WERI-Rb-1 (cell line): ENCODE measurements at regions not wholly inside any gene's neighbourhood (a gene's known extent, or its start where the extent isn't known, plus 50 kb on each side); places are given as distances from the start of the nearest gene placed in this dataset.

Source experiments
- DNase-seq: peaks from one replicate; pipeline ENCODE4 v3.0.0-alpha.2; 2020
- H3K27ac ChIP-seq: fragments of 250-450 bp; sonication (Bioruptor Pico); 2 replicates; pipeline ENCODE4 v1.5.1; 2020; ENCODE audit warnings: mild to moderate bottlenecking, moderate library complexity
- H3K27me3 ChIP-seq: fragments of 250-450 bp; sonication (Bioruptor Pico); 2 replicates; pipeline ENCODE4 v1.5.1; 2021; ENCODE audit warnings: mild to moderate bottlenecking, low read depth, moderate library complexity; ENCODE audit not compliant: insufficient read depth, severe bottlenecking
- H3K36me3 ChIP-seq: fragments of 250-450 bp; sonication (Bioruptor Pico); 2 replicates; pipeline ENCODE4 v1.5.1; 2020; ENCODE audit warnings: mild to moderate bottlenecking, moderate library complexity
- H3K4me3 ChIP-seq: 2 replicates; pipeline ENCODE4 v1.5.1; 2011; ENCODE audit warnings: low read depth, mild to moderate bottlenecking, control low read depth, low read length
- H3K9me3 ChIP-seq: fragments of 250-450 bp; sonication (Bioruptor Pico); 2 replicates; pipeline ENCODE4 v1.5.1; 2021; ENCODE audit warnings: mild to moderate bottlenecking, moderate library complexity; ENCODE audit not compliant: severe bottlenecking
- TF ChIP-seq, protein P1 (sequence below): IDR thresholded peaks from 2 replicates; pipeline ENCODE4 v1.5.1; 2011; ENCODE audit warnings: low read depth, mild to moderate bottlenecking, control low read depth, inconsistent platforms, low read length

DNA sequence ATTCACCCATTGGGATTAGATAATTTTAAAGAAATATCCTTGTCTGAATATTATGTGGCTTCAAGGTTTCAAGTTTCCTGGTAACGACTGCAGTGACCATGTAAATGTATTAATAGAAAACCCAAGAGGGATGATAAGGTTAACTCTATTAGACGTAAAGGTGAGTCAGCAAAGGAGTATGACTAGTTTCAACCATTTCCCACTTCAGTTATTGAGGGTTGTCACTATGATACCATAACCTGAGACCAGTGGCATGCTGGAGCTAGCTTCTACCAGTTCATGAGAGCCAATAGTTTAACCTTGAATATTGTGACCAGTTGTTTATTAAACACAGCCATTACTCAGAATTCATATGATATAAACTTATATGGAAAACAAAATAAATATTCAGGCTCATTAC is 270.1 kb downstream of the TMA16 start:
- DNase-seq: no peak
- TF ChIP-seq, protein P1, sequence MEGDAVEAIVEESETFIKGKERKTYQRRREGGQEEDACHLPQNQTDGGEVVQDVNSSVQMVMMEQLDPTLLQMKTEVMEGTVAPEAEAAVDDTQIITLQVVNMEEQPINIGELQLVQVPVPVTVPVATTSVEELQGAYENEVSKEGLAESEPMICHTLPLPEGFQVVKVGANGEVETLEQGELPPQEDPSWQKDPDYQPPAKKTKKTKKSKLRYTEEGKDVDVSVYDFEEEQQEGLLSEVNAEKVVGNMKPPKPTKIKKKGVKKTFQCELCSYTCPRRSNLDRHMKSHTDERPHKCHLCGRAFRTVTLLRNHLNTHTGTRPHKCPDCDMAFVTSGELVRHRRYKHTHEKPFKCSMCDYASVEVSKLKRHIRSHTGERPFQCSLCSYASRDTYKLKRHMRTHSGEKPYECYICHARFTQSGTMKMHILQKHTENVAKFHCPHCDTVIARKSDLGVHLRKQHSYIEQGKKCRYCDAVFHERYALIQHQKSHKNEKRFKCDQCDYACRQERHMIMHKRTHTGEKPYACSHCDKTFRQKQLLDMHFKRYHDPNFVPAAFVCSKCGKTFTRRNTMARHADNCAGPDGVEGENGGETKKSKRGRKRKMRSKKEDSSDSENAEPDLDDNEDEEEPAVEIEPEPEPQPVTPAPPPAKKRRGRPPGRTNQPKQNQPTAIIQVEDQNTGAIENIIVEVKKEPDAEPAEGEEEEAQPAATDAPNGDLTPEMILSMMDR: no peak
- H3K27ac ChIP-seq: no peak overlapping the region
- H3K36me3 ChIP-seq: no peaks in the 10 kb centered on the region
- no peaks in the 10 kb centered on the region for H3K27me3 ChIP-seq
- no peaks in the 10 kb centered on the region for H3K9me3 ChIP-seq
- H3K4me3 ChIP-seq: no peak overlapping the region

GRCh38 chr4:163768014-163768413 is 273.5 kb downstream of the TMA16 start:
- TF ChIP-seq, protein P1: no peak
- no peaks in the 10 kb centered on the region for H3K27me3 ChIP-seq
- no peaks in the 10 kb centered on the region for H3K9me3 ChIP-seq
- no peak for DNase-seq
- H3K27ac ChIP-seq: no peak overlapping the region
- no peak overlapping the region for H3K4me3 ChIP-seq
- no peaks in the 10 kb centered on the region for H3K36me3 ChIP-seq

DNA sequence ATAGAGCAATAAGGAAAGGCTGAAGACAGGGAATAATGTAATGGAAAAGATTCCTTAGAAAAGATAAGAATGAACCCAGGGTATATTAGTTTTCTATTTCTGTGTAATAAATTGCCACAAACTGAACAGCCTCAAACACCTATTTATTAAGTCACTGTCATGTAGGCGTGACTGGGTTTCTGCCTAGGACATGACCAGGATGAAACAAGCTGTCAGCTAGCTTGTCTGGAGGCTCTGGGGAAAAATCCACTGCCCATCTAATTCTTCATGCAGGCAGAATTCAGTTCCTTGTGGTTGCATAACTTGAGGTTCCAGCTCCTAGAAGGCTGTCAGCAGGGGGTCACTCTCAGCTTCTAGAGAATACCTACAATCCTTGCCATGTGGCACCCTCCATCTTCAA is 277.7 kb downstream of the TMA16 start:
- TF ChIP-seq, protein P1: no peak
- Histone ChIP-seq H3K27me3 (no peaks in the 10 kb centered on the region), H3K9me3 (no peaks in the 10 kb centered on the region), H3K36me3 (no peaks in the 10 kb centered on the region), H3K27ac (no peak overlapping the region), H3K4me3 (no peak overlapping the region)
- DNase-seq: peak; percentile 30

DNA sequence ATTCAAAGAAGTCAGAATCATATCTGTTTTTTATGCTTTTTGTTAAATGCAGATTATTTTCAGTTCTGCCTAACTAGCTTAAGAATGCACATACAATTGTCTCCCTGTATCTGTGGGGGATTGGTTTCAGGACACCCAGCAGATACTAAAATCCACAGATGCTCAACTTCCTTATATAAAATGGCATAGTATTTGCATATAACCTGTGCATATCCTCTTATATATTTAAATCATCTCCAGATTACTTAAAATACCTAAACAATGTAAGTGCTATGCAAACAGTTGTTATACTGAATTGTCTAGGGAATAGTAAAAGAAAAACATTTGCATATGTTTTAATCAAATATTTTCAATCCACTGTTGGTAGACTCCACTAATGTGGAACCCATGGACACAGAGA is 279.4 kb downstream of the TMA16 start:
- TF ChIP-seq, protein P1: no peak
- DNase-seq: no peak
- no peak overlapping the region for H3K27ac ChIP-seq

GRCh38 chr4:163776957-163777356 is 282.5 kb downstream of the TMA16 start:
- H3K36me3 ChIP-seq: no peaks in the 10 kb centered on the region
- no peaks in the 10 kb centered on the region for H3K9me3 ChIP-seq
- TF ChIP-seq, protein P1: no peak
- H3K27ac ChIP-seq: no peak overlapping the region
- H3K4me3 ChIP-seq: no peak overlapping the region
- no peaks in the 10 kb centered on the region for H3K27me3 ChIP-seq
- no peak for DNase-seq

More for the DNA sequence above, 279.4 kb downstream of the TMA16 start:
- Histone ChIP-seq H3K4me3 (no peak overlapping the region), H3K9me3 (no peaks in the 10 kb centered on the region), H3K27me3 (no peaks in the 10 kb centered on the region), H3K36me3 (no peaks in the 10 kb centered on the region)

DNA sequence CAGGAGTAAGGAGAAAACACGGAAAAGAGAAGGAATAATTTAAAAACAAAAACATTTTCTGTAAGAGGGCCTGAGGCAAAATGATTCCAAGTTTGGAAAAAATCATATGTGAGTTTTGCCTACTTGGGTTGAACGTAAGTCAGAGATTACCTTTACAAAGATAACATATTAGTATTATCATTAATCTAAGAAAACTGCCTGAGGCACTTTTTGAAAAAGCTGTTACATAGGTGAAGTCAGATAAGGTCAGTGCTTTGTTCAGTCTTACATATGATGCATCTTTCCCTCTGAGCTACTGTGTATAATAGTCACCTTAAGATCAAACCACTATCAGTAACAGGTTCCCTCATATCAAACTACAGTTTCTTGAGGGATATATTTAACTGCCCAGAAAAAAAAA is 287.2 kb downstream of the TMA16 start:
- Histone ChIP-seq H3K36me3 (no peaks in the 10 kb centered on the region), H3K9me3 (no peaks in the 10 kb centered on the region), H3K27me3 (no peaks in the 10 kb centered on the region), H3K27ac (no peak overlapping the region), H3K4me3 (no peak overlapping the region)
- TF ChIP-seq, protein P1: no peak
- no peak for DNase-seq
